Endometrium (tissue), 2 donors: ENCODE measurements at regions not wholly inside any gene's neighbourhood (a gene's known extent, or its start where the extent isn't known, plus 50 kb on each side); places are given as distances from the start of the nearest gene placed in this dataset.
"Not testable (repeated sequence)": the region's sequence is repeated elsewhere in the genome, so short reads cannot be mapped to it uniquely, and the experiment has no call there.

Experiments used
- FAIRE-seq: peaks from 2 replicates; lab custom pipeline; 2012; peaks lifted over from hg19 to GRCh38; lab: Jason Lieb, UNC
- donor health status: control.
- donor health status: control.

GRCh38 chr14:41289025-41289424 is 317.7 kb upstream of the LRFN5 start:
- FAIRE-seq: no peak

- no peak for FAIRE-seq
Measured at GRCh38 chr14:41285186-41285748, 321.4 kb upstream of the LRFN5 start.

- FAIRE-seq: no peak
Measured at GRCh38 chr14:41280745-41281144, 325.9 kb upstream of the LRFN5 start.

GRCh38 chr14:41277450-41277849 is 329.2 kb upstream of the LRFN5 start:
- no peak for FAIRE-seq

- no peak for FAIRE-seq
Measured at GRCh38 chr14:41257476-41257875, 349.2 kb upstream of the LRFN5 start.

GRCh38 chr14:41235466-41235865 is 371.2 kb upstream of the LRFN5 start:
- no peak for FAIRE-seq

GRCh38 chr14:41230683-41231082 is 376.0 kb upstream of the LRFN5 start:
- no peak for FAIRE-seq

GRCh38 chr14:41229824-41230223 is 376.9 kb upstream of the LRFN5 start:
- no peak for FAIRE-seq

- no peak for FAIRE-seq
Measured at GRCh38 chr14:41225433-41225832, 381.2 kb upstream of the LRFN5 start.

GRCh38 chr14:41222581-41222980 is 384.1 kb upstream of the LRFN5 start:
- FAIRE-seq: peak; percentile 18

- not testable (repeated sequence) for FAIRE-seq
Measured at GRCh38 chr14:41214978-41215377, 391.7 kb upstream of the LRFN5 start.

- FAIRE-seq: no peak
Measured at GRCh38 chr14:41201696-41202095, 405.0 kb upstream of the LRFN5 start.

GRCh38 chr14:41187868-41188267 is 418.8 kb upstream of the LRFN5 start:
- no peak for FAIRE-seq

GRCh38 chr14:41171045-41171444 is 435.6 kb upstream of the LRFN5 start:
- no peak for FAIRE-seq

GRCh38 chr14:41167040-41167439 is 439.6 kb upstream of the LRFN5 start:
- no peak for FAIRE-seq

GRCh38 chr14:41154143-41154807 is 452.4 kb upstream of the LRFN5 start:
- no peak for FAIRE-seq

- FAIRE-seq: no peak
Measured at GRCh38 chr14:41146391-41146790, 460.3 kb upstream of the LRFN5 start.

- no peak for FAIRE-seq
Measured at GRCh38 chr14:41144370-41144769, 462.3 kb upstream of the LRFN5 start.

- FAIRE-seq: peak; percentile 71
Measured at GRCh38 chr14:41137741-41138140, 468.9 kb upstream of the LRFN5 start.

GRCh38 chr14:41130274-41130673 is 476.4 kb upstream of the LRFN5 start:
- FAIRE-seq: no peak

GRCh38 chr14:41120402-41120801 is 486.3 kb upstream of the LRFN5 start:
- FAIRE-seq: no peak

GRCh38 chr14:41096131-41096530 is 510.5 kb upstream of the LRFN5 start:
- no peak for FAIRE-seq

- FAIRE-seq: no peak
Measured at GRCh38 chr14:41087056-41087455, 519.6 kb upstream of the LRFN5 start.

GRCh38 chr14:41073544-41073943 is 533.1 kb upstream of the LRFN5 start:
- no peak for FAIRE-seq
